GM23248 (cell line): ENCODE measurements at regions not wholly inside any gene's neighbourhood (a gene's known extent, or its start where the extent isn't known, plus 50 kb on each side); places are given as distances from the start of the nearest gene placed in this dataset.

Experiments used
- DNase-seq: peaks from one replicate; pipeline ENCODE4 v3.0.0-alpha.2; 2015
- H2AFZ ChIP-seq: fragments of 200-600 bp; sonication (generic); 2 replicates; pipeline ENCODE4 v1.6.1; 2016; ENCODE audit warnings: antibody characterized with exemption
- H3F3A ChIP-seq: fragments of 200-600 bp; sonication (generic); 2 replicates; pipeline ENCODE4 v1.6.1; 2016; ENCODE audit warnings: mild to moderate bottlenecking, antibody characterized with exemption, mixed run types; ENCODE audit not compliant: insufficient read depth
- H3K27ac ChIP-seq: fragments of 200-600 bp; sonication (generic); 2 replicates; pipeline ENCODE4 v1.5.1; 2016; ENCODE audit warnings: mild to moderate bottlenecking
- H3K27me3 ChIP-seq: fragments of 200-600 bp; sonication (generic); replicated peaks from 2 replicates; pipeline ENCODE4 v1.6.1; 2016; ENCODE audit warnings: mild to moderate bottlenecking; ENCODE audit not compliant: insufficient read depth
- H3K36me3 ChIP-seq: fragments of 200-600 bp; sonication (generic); 2 replicates; pipeline ENCODE4 v1.6.1; 2016; ENCODE audit warnings: low read depth, mild to moderate bottlenecking
- H3K4me1 ChIP-seq: fragments of 200-600 bp; sonication (generic); 2 replicates; pipeline ENCODE4 v1.6.1; 2016; ENCODE audit warnings: mild to moderate bottlenecking; ENCODE audit not compliant: insufficient read depth
- H3K4me2 ChIP-seq: fragments of 200-600 bp; sonication (generic); one replicate; pipeline ENCODE4 v1.6.1; 2016; ENCODE audit warnings: mild to moderate bottlenecking; ENCODE audit not compliant: unreplicated experiment
- H3K4me3 ChIP-seq: fragments of 200-600 bp; sonication (generic); 2 replicates; pipeline ENCODE4 v1.5.1; 2016; ENCODE audit warnings: mild to moderate bottlenecking
- H3K79me2 ChIP-seq: fragments of 200-600 bp; sonication (generic); 2 replicates; pipeline ENCODE4 v1.6.1; 2016; ENCODE audit warnings: mild to moderate bottlenecking; ENCODE audit not compliant: insufficient read depth
- H3K9ac ChIP-seq: fragments of 200-600 bp; sonication (generic); 2 replicates; pipeline ENCODE4 v1.6.1; 2016; ENCODE audit warnings: mild to moderate bottlenecking
- H3K9me2 ChIP-seq: fragments of 200-600 bp; sonication (generic); 2 replicates; pipeline ENCODE4 v1.6.1; 2016; ENCODE audit warnings: mixed run types, mild to moderate bottlenecking, moderate library complexity; ENCODE audit not compliant: insufficient read depth
- H3K9me3 ChIP-seq: fragments of 200-600 bp; sonication (generic); one replicate; pipeline ENCODE4 v1.6.1; 2017; ENCODE audit warnings: low read depth
- H4K20me1 ChIP-seq: fragments of 200-600 bp; sonication (generic); 2 replicates; pipeline ENCODE4 v1.6.0; 2016; ENCODE audit not compliant: insufficient read depth
- EZH2 ChIP-seq: fragments of 200-600 bp; sonication (generic); IDR thresholded peaks from 2 replicates; pipeline ENCODE4 v1.6.1; 2018; ENCODE audit warnings: antibody characterized with exemption, mild to moderate bottlenecking; ENCODE audit not compliant: insufficient read depth, poor library complexity, severe bottlenecking
- EZH2phosphoT487 ChIP-seq: fragments of 200-600 bp; sonication (generic); IDR thresholded peaks from 2 replicates; pipeline ENCODE4 v1.6.1; 2018; ENCODE audit warnings: antibody characterized with exemption, moderate library complexity, mild to moderate bottlenecking, low read depth; ENCODE audit not compliant: insufficient read depth
- WGBS, 2 experiments: methylation state at CpG; one replicate each; pipeline ENCODE4 v1.1.6; 2015 to 2017; ENCODE audit warnings: low lambda C conversion rate in 2 of 2, low coverage in 1 of 2; ENCODE audit errors: missing lambda C conversion rate in 2 of 2; 5-methylcytosine and 5-hydroxymethylcytosine counted together
- in situ Hi-C: fragments of 300-500 bp; cut with MboI; formaldehyde crosslinking; loops from 2 replicates; pipeline ENCODE4 v1.15.0; 2020

DNA sequence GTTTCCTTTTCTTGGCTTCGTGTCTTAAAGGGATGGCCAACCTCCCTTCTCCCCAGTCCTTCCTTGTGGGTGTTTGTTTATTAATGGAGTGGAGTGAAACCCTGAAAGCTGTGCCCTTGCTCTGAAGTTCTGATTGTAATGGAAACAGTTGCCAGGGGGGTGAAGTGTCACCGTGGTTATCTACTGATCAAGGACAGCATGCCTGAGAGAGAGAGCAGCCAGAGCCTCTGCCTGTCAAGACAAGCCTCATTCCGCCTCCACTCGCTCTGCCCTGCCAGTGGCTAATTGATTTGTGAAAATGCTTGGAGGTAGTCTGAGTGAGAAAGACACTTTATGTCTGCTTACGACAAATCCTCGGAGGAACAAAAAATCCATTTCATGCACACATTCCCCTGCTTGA, 143.7 kb upstream of the SLC30A5 start:
- Histone ChIP-seq H3F3A (no peaks in the 10 kb centered on the region), H3K4me1 (no peaks in the 10 kb centered on the region), H3K27me3 (0 out of 2 replicates have a peak, but pooled peaks cover 15% of the 10 kb centered on the region), H3K9me3 (no peaks in the 10 kb centered on the region), H3K9ac (no peak overlapping the region), H3K27ac (no peak overlapping the region), H3K9me2 (no peaks in the 10 kb centered on the region), H3K36me3 (no peaks in the 10 kb centered on the region), H3K4me2 (no peak overlapping the region), H4K20me1 (no peaks in the 10 kb centered on the region), H3K79me2 (no peaks in the 10 kb centered on the region), H3K4me3 (no peak overlapping the region), H2AFZ (no peak overlapping the region)
- TF ChIP-seq EZH2phosphoT487: no peak
- no peak for TF ChIP-seq EZH2
- in situ Hi-C loops: loop anchor here (25.0 kb wide), 1 partner anchor 488 kb away; no protein-coding TSS in a partner anchor
- 50 to 56% methylated on average over 6 of the region's 6 CpGs for WGBS, 2 experiments
- DNase-seq: no peak

GRCh38 chr5:68950930-68951329, 142.9 kb upstream of the SLC30A5 start:
- H3K4me2 ChIP-seq: no peak overlapping the region
- no peaks in the 10 kb centered on the region for H3K9me3 ChIP-seq
- H2AFZ ChIP-seq: no peak overlapping the region
- no peak overlapping the region for H3K9ac ChIP-seq
- H3K36me3 ChIP-seq: no peaks in the 10 kb centered on the region
- in situ Hi-C loops: loop anchor here (25.0 kb wide), 1 partner anchor 489 kb away; no protein-coding TSS in a partner anchor
- no peaks in the 10 kb centered on the region for H4K20me1 ChIP-seq
- H3K79me2 ChIP-seq: no peaks in the 10 kb centered on the region
- DNase-seq: no peak
- 0 out of 2 replicates have a peak, but pooled peaks cover 15% of the 10 kb centered on the region for H3K27me3 ChIP-seq
- H3K9me2 ChIP-seq: no peaks in the 10 kb centered on the region
- no peaks in the 10 kb centered on the region for H3F3A ChIP-seq
- WGBS, 2 experiments: 61 to 73% methylated on average over 1 of the region's 1 CpG
- no peak for TF ChIP-seq EZH2phosphoT487
- TF ChIP-seq EZH2: no peak
- no peak overlapping the region for H3K4me3 ChIP-seq
- no peak overlapping the region for H3K27ac ChIP-seq
- no peaks in the 10 kb centered on the region for H3K4me1 ChIP-seq

DNA sequence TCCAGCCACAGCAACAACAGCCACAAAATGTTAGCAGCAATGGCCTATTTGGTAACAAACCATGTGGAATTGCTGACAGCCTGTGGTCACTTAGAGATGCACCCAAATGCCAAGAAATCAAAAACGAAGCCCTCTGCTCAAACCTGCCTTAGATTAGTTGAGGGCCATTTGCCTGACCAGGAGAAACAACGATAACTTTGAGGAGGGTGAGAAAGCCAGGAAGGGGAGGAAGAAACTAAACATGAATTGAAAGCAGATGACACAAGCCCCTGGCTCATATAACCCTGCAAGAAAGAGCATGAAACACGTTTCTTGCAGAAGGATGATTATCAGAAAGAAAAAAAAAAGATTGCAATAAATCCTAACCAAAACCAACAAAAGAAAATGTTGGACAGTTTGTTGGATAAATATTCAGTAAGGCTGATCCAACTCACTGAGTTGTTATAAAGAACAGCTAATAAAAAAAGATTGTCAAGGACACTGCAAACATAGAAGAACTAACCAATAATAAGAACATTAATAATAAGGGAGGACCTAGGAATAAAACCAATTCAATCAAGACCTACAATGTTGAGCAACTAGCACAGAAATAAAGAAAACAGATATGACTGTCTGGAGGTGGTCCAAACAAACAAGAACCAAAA, 140.5 kb upstream of the SLC30A5 start:
- H3K79me2 ChIP-seq: no peaks in the 10 kb centered on the region
- DNase-seq: no peak
- in situ Hi-C loops: loop anchor here (25.0 kb wide), 1 partner anchor 491 kb away; no protein-coding TSS in a partner anchor

DNA sequence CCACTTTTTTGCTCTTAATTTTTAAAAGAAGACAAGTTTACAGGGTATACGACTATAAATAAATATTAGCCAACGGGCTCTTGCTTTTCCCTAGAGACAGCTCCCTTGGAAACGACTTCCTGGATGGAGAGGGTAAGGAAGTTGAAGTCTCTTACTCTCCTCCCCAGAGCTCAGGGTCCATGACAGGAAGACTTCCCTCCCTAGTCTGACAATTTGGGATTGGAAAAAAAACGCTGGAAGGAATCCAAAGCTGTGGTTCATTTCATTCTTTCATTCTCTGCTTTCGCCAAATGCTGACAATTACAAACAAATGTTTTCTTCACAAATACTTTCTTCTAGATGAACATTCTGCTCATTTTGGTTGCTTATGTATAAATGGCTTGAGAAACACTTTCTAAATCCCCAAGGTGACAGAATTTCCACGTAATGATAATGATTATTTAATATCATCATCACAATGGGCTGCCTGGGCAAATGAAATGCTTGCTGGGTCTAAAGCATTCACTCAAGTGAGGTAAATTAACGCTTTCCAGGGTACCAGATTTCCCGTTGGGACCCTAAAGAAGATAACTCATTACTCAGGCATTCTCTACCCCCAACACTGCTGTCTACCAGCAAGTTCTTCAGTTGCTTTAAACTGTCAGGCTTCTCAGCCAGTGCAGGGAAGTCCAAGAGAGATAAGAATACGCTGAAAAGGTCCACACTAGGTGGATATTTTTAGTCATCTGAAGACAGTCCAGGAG, 139.8 kb upstream of the SLC30A5 start:
- H3K9me3 ChIP-seq: no peaks in the 10 kb centered on the region
- H3F3A ChIP-seq: no peaks in the 10 kb centered on the region
- WGBS, 2 experiments: 7 to 10% methylated on average over 9 of the region's 9 CpGs
- no peak overlapping the region for H3K27ac ChIP-seq
- H3K4me1 ChIP-seq: no peaks in the 10 kb centered on the region
- H3K27me3 ChIP-seq: 0 out of 2 replicates have a peak, but pooled peaks cover 6% of the 10 kb centered on the region
- peak; percentile 18 for DNase-seq
- no peaks in the 10 kb centered on the region for H4K20me1 ChIP-seq
- no peak overlapping the region for H3K9ac ChIP-seq
- no peaks in the 10 kb centered on the region for H3K9me2 ChIP-seq
- H3K79me2 ChIP-seq: no peaks in the 10 kb centered on the region
- H2AFZ ChIP-seq: no peak overlapping the region
- H3K36me3 ChIP-seq: no peaks in the 10 kb centered on the region
- H3K4me3 ChIP-seq: no peak overlapping the region
- TF ChIP-seq EZH2phosphoT487 (no peak), EZH2 (no peak)
- in situ Hi-C loops: loop anchor here (25.0 kb wide), 1 partner anchor 492 kb away; no protein-coding TSS in a partner anchor
- no peak overlapping the region for H3K4me2 ChIP-seq

More for the DNA sequence above, 140.5 kb upstream of the SLC30A5 start:
- Histone ChIP-seq H3K4me3 (no peak overlapping the region), H3K9ac (no peak overlapping the region), H3K9me2 (no peaks in the 10 kb centered on the region), H3F3A (no peaks in the 10 kb centered on the region), H3K27ac (no peak overlapping the region), H3K4me2 (no peak overlapping the region), H4K20me1 (no peaks in the 10 kb centered on the region), H3K27me3 (0 out of 2 replicates have a peak, but pooled peaks cover 6% of the 10 kb centered on the region), H3K36me3 (no peaks in the 10 kb centered on the region), H3K9me3 (no peaks in the 10 kb centered on the region), H2AFZ (no peak overlapping the region), H3K4me1 (no peaks in the 10 kb centered on the region)
- 0 to 13% methylated on average over 3 of the region's 3 CpGs for WGBS, 2 experiments
- no peak for TF ChIP-seq EZH2
- no peak for TF ChIP-seq EZH2phosphoT487
